ENCODE measurements at regions not wholly inside any gene's neighbourhood (a gene's known extent, or its start where the extent isn't known, plus 50 kb on each side); places are given as distances from the start of the nearest gene placed in this dataset.

DNA sequence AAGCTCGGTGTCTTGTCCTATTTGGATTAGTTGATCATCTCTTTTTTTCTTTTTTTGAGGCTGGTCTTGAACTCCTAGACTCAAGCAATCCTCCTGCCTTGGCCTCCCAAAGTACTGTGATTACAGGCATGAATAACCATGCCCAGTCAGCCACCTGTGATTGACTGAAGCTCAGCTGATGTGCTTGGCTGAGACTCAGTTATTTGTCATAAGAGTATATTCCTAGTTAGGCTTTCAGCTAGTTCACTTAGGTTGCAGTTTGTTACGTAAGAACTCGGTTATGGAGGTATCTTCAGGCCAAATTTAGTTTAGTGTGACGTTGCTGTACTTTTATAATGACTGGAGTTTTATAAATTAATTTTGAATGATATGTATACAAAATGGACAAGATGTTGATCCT is 365.0 kb downstream of the SV2B start:
- intact Hi-C loops (cut with DNase I) = no loop called here
- H3K4me3 ChIP-seq = no peak overlapping the region
- DNase-seq = no peak
- H3K27ac ChIP-seq = no peak overlapping the region
- no peaks in the 10 kb centered on the region for H3K9me3 ChIP-seq
- no peak for TF ChIP-seq CTCF (IDR thresholded peaks at IDR 0.05)
- H3K4me1 ChIP-seq = no peaks in the 10 kb centered on the region
- no peaks in the 10 kb centered on the region for H3K27me3 ChIP-seq
- ATAC-seq = no peak
- H3K36me3 ChIP-seq = no peaks in the 10 kb centered on the region

DNA sequence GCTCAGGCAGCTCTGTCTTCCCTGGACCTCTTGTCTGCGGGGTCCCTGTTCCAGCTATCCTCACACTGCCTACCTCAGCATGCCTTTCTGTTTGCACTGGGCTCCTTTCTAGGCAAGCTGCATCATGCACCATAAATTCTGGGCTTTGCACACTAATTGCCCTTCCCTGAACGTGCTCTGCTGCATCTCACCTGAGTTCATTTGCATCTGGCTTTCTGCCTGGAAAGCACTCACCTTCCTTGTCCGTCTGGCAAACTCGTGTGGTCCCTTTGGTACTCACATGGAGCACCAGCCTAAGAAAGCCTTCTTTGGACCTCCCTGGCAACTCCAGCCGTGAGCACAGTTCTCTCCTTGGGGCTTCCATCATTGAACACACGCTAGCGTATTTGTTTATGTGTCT is 365.6 kb downstream of the SV2B start:
- no peak overlapping the region for H3K27ac ChIP-seq
- TF ChIP-seq CTCF (IDR thresholded peaks at IDR 0.05) = no peak
- no peaks in the 10 kb centered on the region for H3K4me1 ChIP-seq
- DNase-seq (peak in 1 of 4 donors; percentile 45), ATAC-seq (peak; percentile 61)
- no peak overlapping the region for H3K4me3 ChIP-seq
- H3K9me3 ChIP-seq = no peaks in the 10 kb centered on the region
- no peaks in the 10 kb centered on the region for H3K27me3 ChIP-seq
- no peaks in the 10 kb centered on the region for H3K36me3 ChIP-seq
- intact Hi-C loops (cut with DNase I) = no loop called here

GRCh38 chr15:91468871-91469580 is 369.0 kb downstream of the SV2B start:
- intact Hi-C loops (cut with DNase I) = no loop called here
- H3K9me3 ChIP-seq = no peaks in the 10 kb centered on the region
- no peaks in the 10 kb centered on the region for H3K36me3 ChIP-seq
- no peak overlapping the region for H3K4me3 ChIP-seq
- no peaks in the 10 kb centered on the region for H3K27me3 ChIP-seq
- no peak overlapping the region for H3K27ac ChIP-seq
- H3K4me1 ChIP-seq = no peaks in the 10 kb centered on the region
- no peak for TF ChIP-seq CTCF (IDR thresholded peaks at IDR 0.05)
- DNase-seq = no peak
- no peak for ATAC-seq

DNA sequence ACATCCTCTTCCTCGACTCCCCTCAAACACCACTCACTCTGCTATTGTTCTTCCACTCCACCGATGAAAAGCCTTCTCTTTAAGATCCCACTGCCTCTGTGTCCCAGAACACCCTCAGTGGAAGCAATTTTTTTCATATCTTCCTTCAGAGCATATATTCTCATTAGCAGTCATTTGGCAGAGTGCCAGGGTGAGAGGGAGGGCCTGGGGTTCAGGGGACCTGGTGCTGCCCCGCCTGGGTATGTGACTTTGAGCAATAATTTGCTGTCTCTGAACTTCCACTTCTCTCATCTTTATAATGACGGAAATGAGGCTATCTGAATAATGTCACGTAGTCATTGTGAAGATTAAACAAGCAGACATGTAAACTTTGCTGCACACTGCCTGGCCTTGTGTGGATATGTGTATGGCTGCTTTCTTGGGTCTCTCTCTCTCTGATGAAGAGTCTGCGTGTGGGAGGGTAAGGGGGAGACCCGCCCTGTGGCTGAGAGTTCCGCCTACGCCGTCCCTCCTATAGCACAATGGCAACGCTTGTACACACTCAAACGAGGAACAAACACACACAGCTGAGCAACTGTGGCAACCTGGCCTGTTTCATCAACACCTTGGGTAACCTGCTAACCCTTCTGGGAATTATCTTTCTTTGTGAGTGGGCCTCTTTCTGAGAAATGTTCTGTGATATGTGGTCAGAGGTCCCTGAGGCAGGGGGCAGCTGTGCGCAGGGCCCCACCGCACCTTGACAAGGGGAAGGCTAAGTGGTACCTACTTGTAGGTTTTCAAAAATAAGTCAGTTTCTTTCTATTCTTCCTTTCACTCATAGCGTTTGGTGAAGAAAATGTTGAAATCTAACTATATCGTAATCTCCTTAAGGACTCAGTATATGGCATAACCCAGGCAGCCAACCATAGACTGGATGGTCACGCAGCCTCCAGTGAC is 369.8 kb downstream of the SV2B start:
- intact Hi-C loops (cut with DNase I) = no loop called here
- DNase-seq (peak in 1 of 4 donors; percentile 70), ATAC-seq (peak; percentile 27)
- Histone ChIP-seq H3K4me1 (no peaks in the 10 kb centered on the region), H3K4me3 (no peak overlapping the region), H3K27ac (peak overlapping the region in 1 of 2 donors; percentile 31), H3K36me3 (no peaks in the 10 kb centered on the region), H3K9me3 (no peaks in the 10 kb centered on the region), H3K27me3 (no peaks in the 10 kb centered on the region)
- no peak for TF ChIP-seq CTCF (IDR thresholded peaks at IDR 0.05)

DNA sequence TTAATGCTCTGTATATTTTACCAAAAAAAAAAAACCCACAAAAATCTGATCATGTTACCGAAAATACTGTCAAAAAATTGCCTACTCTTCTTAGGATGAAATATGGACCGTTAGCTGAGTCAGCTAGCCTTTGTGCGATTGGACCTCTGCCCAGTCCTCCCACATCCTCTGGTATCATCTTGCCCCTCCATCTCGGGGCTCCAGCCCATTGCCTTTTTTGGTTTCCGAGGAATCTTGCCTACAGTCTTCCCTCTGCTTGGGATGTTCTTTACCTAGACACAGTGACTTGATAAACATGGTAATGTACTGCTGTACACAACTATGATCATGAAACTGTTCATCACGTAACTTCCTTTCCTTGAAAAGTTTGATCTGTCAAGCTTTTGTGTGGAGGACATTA is 371.4 kb downstream of the SV2B start:
- no peaks in the 10 kb centered on the region for H3K36me3 ChIP-seq
- H3K27ac ChIP-seq = no peak overlapping the region
- no peaks in the 10 kb centered on the region for H3K4me1 ChIP-seq
- no peaks in the 10 kb centered on the region for H3K9me3 ChIP-seq
- no peak for TF ChIP-seq CTCF (IDR thresholded peaks at IDR 0.05)
- peak; percentile 27 for ATAC-seq
- H3K27me3 ChIP-seq = no peaks in the 10 kb centered on the region
- peak in 1 of 4 donors; percentile 52 for DNase-seq
- no peak overlapping the region for H3K4me3 ChIP-seq
- intact Hi-C loops (cut with DNase I) = no loop called here

Data from left lung (tissue), 4 donors.